DOHH2 (cell line): ENCODE measurements at regions not wholly inside any gene's neighbourhood (a gene's known extent, or its start where the extent isn't known, plus 50 kb on each side); places are given as distances from the start of the nearest gene placed in this dataset.

Experiments
- H3F3A ChIP-seq: fragments of 200-600 bp; sonication (generic), shearing (Covaris generic); 2 replicates; pipeline ENCODE4 v1.6.0; 2016; ENCODE audit warnings: antibody characterized with exemption, mild to moderate bottlenecking; ENCODE audit not compliant: control insufficient read depth, insufficient read depth
- H3K27ac ChIP-seq: fragments of 200-600 bp; sonication (generic); 2 replicates; pipeline ENCODE4 v1.5.1; 2014; ENCODE audit warnings: low read depth, mild to moderate bottlenecking, low read length, moderate library complexity
- H3K27me3 ChIP-seq: fragments of 200-600 bp; sonication (generic); 2 replicates; pipeline ENCODE4 v1.6.1; 2014; ENCODE audit warnings: mild to moderate bottlenecking, low read length, mixed read lengths; ENCODE audit not compliant: control insufficient read depth
- H3K36me3 ChIP-seq: fragments of 200-600 bp; sonication (generic); 2 replicates; pipeline ENCODE4 v1.6.1; 2014; ENCODE audit warnings: mild to moderate bottlenecking, low read length, moderate library complexity, mixed read lengths; ENCODE audit not compliant: control insufficient read depth
- H3K4me1 ChIP-seq: fragments of 200-600 bp; sonication (generic); 2 replicates; pipeline ENCODE4 v1.6.1; 2014; ENCODE audit warnings: mild to moderate bottlenecking, low read length, mixed read lengths; ENCODE audit not compliant: control insufficient read depth
- H3K4me2 ChIP-seq: fragments of 200-600 bp; sonication (generic); 2 replicates; pipeline ENCODE4 v1.6.0; 2014; ENCODE audit warnings: mild to moderate bottlenecking, low read length, moderate library complexity
- H3K4me3 ChIP-seq: fragments of 200-600 bp; sonication (generic); 2 replicates; pipeline ENCODE4 v1.5.1; 2014; ENCODE audit warnings: mild to moderate bottlenecking, low read length, mixed read lengths
- H3K79me2 ChIP-seq: fragments of 200-600 bp; sonication (generic); 2 replicates; pipeline ENCODE4 v1.6.1; 2014; ENCODE audit warnings: mild to moderate bottlenecking, low read length, mixed read lengths; ENCODE audit not compliant: control insufficient read depth
- H3K9me2 ChIP-seq: fragments of 200-600 bp; sonication (generic); replicated peaks from 2 replicates; pipeline ENCODE4 v1.6.1; 2014; ENCODE audit warnings: mild to moderate bottlenecking, low read length, mixed read lengths; ENCODE audit not compliant: control insufficient read depth
- H3K9me3 ChIP-seq: fragments of 200-600 bp; sonication (generic); 2 replicates; pipeline ENCODE4 v1.6.1; 2014; ENCODE audit warnings: antibody characterized with exemption, low read length, mixed read lengths; ENCODE audit not compliant: control insufficient read depth, insufficient read depth
- H4K20me1 ChIP-seq: fragments of 200-600 bp; sonication (generic); 2 replicates; pipeline ENCODE4 v1.6.0; 2014; ENCODE audit warnings: low read depth, mild to moderate bottlenecking, antibody characterized with exemption, low read length, moderate library complexity; ENCODE audit not compliant: control insufficient read depth, insufficient read depth
- CTCF ChIP-seq: fragments of 200-600 bp; sonication (generic); IDR thresholded peaks from one replicate; pipeline ENCODE4 v1.5.1; 2014; ENCODE audit warnings: antibody characterized with exemption, mild to moderate bottlenecking, low read depth, low read length; ENCODE audit not compliant: poor library complexity, severe bottlenecking
- EZH2phosphoT487 ChIP-seq: fragments of 200-600 bp; sonication (generic); IDR thresholded peaks from 2 replicates; pipeline ENCODE4 v1.6.1; 2017; ENCODE audit warnings: borderline replicate concordance, mild to moderate bottlenecking, antibody characterized with exemption, low read length, moderate library complexity, mixed read lengths

GRCh38 chr10:89952325-89952724, 250.9 kb downstream of the KIF20B start:
- Histone ChIP-seq H3K4me2 (no peak overlapping the region), H3K4me1 (no peaks in the 10 kb centered on the region), H3K9me2 (no peaks in the 10 kb centered on the region), H3K27ac (no peak overlapping the region), H4K20me1 (no peaks in the 10 kb centered on the region), H3K9me3 (no peaks in the 10 kb centered on the region), H3K79me2 (no peaks in the 10 kb centered on the region), H3K36me3 (no peaks in the 10 kb centered on the region), H3K4me3 (no peak overlapping the region), H3F3A (no peaks in the 10 kb centered on the region), H3K27me3 (no peaks in the 10 kb centered on the region)
- TF ChIP-seq CTCF (no peak), EZH2phosphoT487 (no peak)

DNA sequence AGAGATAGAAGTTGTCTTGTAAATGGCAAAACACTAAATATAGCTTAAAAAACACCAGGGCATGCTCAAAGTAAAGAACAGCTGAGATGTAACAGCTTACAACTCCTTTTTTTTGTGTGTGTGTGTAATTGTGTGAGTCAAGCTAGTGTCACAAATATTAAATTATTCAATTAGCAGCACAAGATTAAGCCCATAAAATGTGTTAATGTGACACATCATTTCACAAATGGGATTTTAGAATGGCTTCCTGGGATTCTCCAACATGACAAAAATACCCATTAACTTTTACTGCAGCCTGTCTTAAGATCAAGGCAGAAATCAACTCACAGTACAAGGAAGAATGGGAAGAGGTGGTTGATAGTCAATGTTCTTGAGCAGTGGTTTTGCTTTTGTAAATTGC, 251.4 kb downstream of the KIF20B start:
- Histone ChIP-seq H3K27ac (no peak overlapping the region), H4K20me1 (no peaks in the 10 kb centered on the region)

DNA sequence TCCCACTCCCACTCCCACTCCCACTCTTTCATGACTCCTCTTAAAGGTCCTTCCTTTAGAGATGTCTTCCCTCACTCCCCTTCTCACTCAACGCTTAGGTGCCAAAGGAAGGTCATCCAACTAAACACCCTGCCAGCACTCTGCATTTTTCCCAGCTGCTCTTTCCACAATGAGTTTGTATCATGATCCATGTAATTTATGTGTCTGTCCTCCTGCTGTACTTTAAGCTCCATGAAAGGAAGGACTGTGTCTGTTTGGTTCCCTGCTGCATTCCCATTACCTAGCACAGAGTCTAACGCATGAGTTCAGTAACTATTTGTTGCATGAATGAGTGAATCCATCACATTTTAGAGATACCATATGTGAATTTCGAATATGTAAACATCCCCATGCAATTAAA, 252.7 kb downstream of the KIF20B start:
- Histone ChIP-seq H3K27ac (no peak overlapping the region), H3K9me2 (no peaks in the 10 kb centered on the region), H3K9me3 (no peaks in the 10 kb centered on the region), H3K79me2 (no peaks in the 10 kb centered on the region), H3K27me3 (no peaks in the 10 kb centered on the region), H4K20me1 (no peaks in the 10 kb centered on the region), H3K4me2 (no peak overlapping the region), H3K4me3 (no peak overlapping the region), H3F3A (no peaks in the 10 kb centered on the region), H3K4me1 (no peaks in the 10 kb centered on the region), H3K36me3 (no peaks in the 10 kb centered on the region)
- no peak for TF ChIP-seq CTCF
- TF ChIP-seq EZH2phosphoT487, result no peak

More for the DNA sequence above, 251.4 kb downstream of the KIF20B start:
- H3K9me3 ChIP-seq, result no peaks in the 10 kb centered on the region
- TF ChIP-seq EZH2phosphoT487, result no peak
- TF ChIP-seq CTCF, result no peak
- H3K9me2 ChIP-seq, result no peaks in the 10 kb centered on the region
- no peaks in the 10 kb centered on the region for H3F3A ChIP-seq
- H3K4me1 ChIP-seq, result no peaks in the 10 kb centered on the region
- no peaks in the 10 kb centered on the region for H3K27me3 ChIP-seq
- H3K79me2 ChIP-seq, result no peaks in the 10 kb centered on the region
- H3K4me2 ChIP-seq, result no peak overlapping the region
- H3K4me3 ChIP-seq, result no peak overlapping the region
- no peaks in the 10 kb centered on the region for H3K36me3 ChIP-seq
